DOHH2 (cell line): ENCODE measurements at regions not wholly inside any gene's neighbourhood (a gene's known extent, or its start where the extent isn't known, plus 50 kb on each side); places are given as distances from the start of the nearest gene placed in this dataset.

Source experiments
- CTCF ChIP-seq: fragments of 200-600 bp; sonication (generic); IDR thresholded peaks from one replicate; pipeline ENCODE4 v1.5.1; 2014; ENCODE audit warnings: antibody characterized with exemption, mild to moderate bottlenecking, low read depth, low read length; ENCODE audit not compliant: poor library complexity, severe bottlenecking
- EZH2phosphoT487 ChIP-seq: fragments of 200-600 bp; sonication (generic); IDR thresholded peaks from 2 replicates; pipeline ENCODE4 v1.6.1; 2017; ENCODE audit warnings: borderline replicate concordance, mild to moderate bottlenecking, antibody characterized with exemption, low read length, moderate library complexity, mixed read lengths

- TF ChIP-seq CTCF (no peak), EZH2phosphoT487 (no peak)
These were observed 137.1 kb downstream of the CDC5L start for GRCh38 chr6:44524476-44525227.
